BLaER1 (cell line): ENCODE measurements at regions not wholly inside any gene's neighbourhood (a gene's known extent, or its start where the extent isn't known, plus 50 kb on each side); places are given as distances from the start of the nearest gene placed in this dataset.
A peak's percentile ranks its signal among the peaks of the same experiment; 100 is the strongest.
"Not testable (repeated sequence)": the region's sequence is repeated elsewhere in the genome, so short reads cannot be mapped to it uniquely, and the experiment has no call there.

Source experiments
- H3K27ac ChIP-seq: shearing (Covaris generic); formaldehyde crosslinking; 2 replicates; pipeline ENCODE4 v1.8.1; 2022
- H3K27me3 ChIP-seq: shearing (Covaris generic); formaldehyde crosslinking; 2 replicates; pipeline ENCODE4 v1.8.1; 2022
- H3K36me3 ChIP-seq: shearing (Covaris generic); formaldehyde crosslinking; 2 replicates; pipeline ENCODE4 v1.8.1; 2022
- H3K4me1 ChIP-seq: shearing (Covaris generic); formaldehyde crosslinking; 2 replicates; pipeline ENCODE4 v1.8.1; 2022
- H3K4me2 ChIP-seq: shearing (Covaris generic); formaldehyde crosslinking; 2 replicates; pipeline ENCODE4 v1.8.1; 2022
- H3K4me3 ChIP-seq: shearing (Covaris generic); formaldehyde crosslinking; 2 replicates; pipeline ENCODE4 v1.8.1; 2022
- H3K9ac ChIP-seq: shearing (Covaris generic); formaldehyde crosslinking; 2 replicates; pipeline ENCODE4 v1.8.1; 2022
- H3K9me3 ChIP-seq: shearing (Covaris generic); formaldehyde crosslinking; 2 replicates; pipeline ENCODE4 v1.8.1; 2022
- H4K20me1 ChIP-seq: shearing (Covaris generic); formaldehyde crosslinking; 2 replicates; pipeline ENCODE4 v1.8.1; 2022
- Cebpa-rat ChIP-seq: shearing (Covaris generic); IDR thresholded peaks from 2 replicates; pipeline ENCODE4 v1.8.1; 2022

GRCh38 chr2:176780348-176780747 lies 432.2 kb upstream of the HNRNPA3 start:
- Histone ChIP-seq H3K4me2 (no peak overlapping the region), H4K20me1 (no peaks in the 10 kb centered on the region), H3K27ac (no peak overlapping the region), H3K9me3 (peaks cover 16% of the 10 kb centered on the region), H3K9ac (no peak overlapping the region), H3K27me3 (no peaks in the 10 kb centered on the region), H3K36me3 (no peaks in the 10 kb centered on the region), H3K4me1 (peaks cover 7% of the 10 kb centered on the region), H3K4me3 (no peak overlapping the region)
- no peak for TF ChIP-seq Cebpa-rat

- Histone ChIP-seq H4K20me1 (no peaks in the 10 kb centered on the region), H3K9ac (no peak overlapping the region), H3K36me3 (no peaks in the 10 kb centered on the region), H3K27me3 (no peaks in the 10 kb centered on the region), H3K4me1 (peaks cover 7% of the 10 kb centered on the region), H3K4me3 (no peak overlapping the region), H3K9me3 (peaks cover 16% of the 10 kb centered on the region), H3K27ac (no peak overlapping the region), H3K4me2 (peak overlapping the region; percentile 16)
- TF ChIP-seq Cebpa-rat: no peak
Measured at GRCh38 chr2:176781570-176782217, 430.9 kb upstream of the HNRNPA3 start.

DNA sequence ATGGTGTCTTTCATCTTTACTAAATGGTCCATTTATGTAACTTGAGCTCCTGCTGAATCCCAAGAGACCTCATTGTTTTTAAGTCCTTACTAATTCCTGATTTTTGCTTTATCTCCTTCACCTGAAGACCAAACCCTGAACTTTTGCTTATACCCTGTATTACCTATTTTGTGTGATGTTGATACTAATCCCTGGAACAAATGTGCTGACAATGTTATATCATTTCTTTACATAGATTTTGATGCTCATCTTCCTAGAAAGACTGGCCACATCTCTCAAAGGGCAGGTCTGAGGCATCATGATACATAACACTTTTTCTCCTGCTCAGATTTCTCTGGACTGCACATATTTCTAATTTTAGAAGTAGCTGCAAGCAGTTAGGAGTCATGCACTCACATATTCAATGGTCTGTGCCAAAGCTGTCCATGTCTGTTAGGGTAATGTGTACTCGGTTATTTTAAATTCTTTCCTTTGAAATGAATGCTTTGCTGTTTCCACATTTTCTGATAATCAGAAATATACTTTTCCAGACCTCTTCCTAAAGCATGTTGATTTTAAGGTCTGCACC lies 427.9 kb upstream of the HNRNPA3 start:
- Histone ChIP-seq H3K4me3 (no peak overlapping the region), H3K36me3 (no peaks in the 10 kb centered on the region), H3K27me3 (no peaks in the 10 kb centered on the region), H3K9ac (no peak overlapping the region), H3K27ac (no peak overlapping the region), H3K4me1 (peaks cover 7% of the 10 kb centered on the region), H3K9me3 (peaks cover 16% of the 10 kb centered on the region), H3K4me2 (no peak overlapping the region), H4K20me1 (no peaks in the 10 kb centered on the region)
- no peak for TF ChIP-seq Cebpa-rat

DNA sequence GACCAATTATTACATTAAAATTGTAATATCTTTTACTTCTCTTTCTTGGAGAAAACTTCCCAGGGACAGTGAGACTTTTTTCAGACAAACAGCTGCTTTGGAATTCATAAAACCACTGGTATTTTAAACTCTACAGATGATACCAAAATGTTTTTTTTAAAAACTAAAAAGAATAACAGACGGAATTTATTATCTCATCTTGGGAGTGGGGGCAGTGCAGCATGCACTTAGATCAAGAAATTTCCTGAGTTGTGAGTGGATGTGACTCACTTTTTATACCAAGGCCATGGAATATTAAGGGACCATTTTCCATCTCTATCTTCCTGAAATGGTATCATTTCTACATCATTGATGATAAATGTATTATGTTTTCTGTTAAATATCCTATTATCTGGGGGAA lies 422.8 kb upstream of the HNRNPA3 start:
- TF ChIP-seq Cebpa-rat: no peak
- no peaks in the 10 kb centered on the region for H3K27me3 ChIP-seq
- H3K9me3 ChIP-seq: no peaks in the 10 kb centered on the region
- no peak overlapping the region for H3K9ac ChIP-seq
- H3K4me3 ChIP-seq: no peak overlapping the region
- no peaks in the 10 kb centered on the region for H3K4me1 ChIP-seq
- H3K36me3 ChIP-seq: no peaks in the 10 kb centered on the region
- no peaks in the 10 kb centered on the region for H4K20me1 ChIP-seq
- no peak overlapping the region for H3K4me2 ChIP-seq
- no peak overlapping the region for H3K27ac ChIP-seq

DNA sequence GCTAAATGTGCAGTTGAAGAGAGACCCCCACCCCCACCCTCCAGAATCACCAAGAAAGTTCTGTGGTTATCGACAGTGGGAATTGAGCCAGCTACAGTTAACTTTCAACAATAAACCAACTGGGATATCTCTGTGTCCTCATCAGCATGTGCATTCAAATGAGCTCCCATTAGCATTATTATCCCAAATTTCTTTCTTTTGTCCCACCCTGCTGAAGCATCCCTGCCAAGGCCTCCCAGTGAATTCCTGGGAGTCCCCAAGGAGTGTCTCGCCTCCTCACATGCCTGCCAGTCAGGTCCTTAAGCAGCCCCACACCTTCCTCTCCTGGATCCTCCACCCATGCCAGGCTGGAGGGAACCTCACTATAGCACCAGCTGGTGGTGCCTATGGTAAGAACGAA lies 422.1 kb upstream of the HNRNPA3 start:
- H3K4me1 ChIP-seq: no peaks in the 10 kb centered on the region
- no peak overlapping the region for H3K4me2 ChIP-seq
- no peaks in the 10 kb centered on the region for H3K36me3 ChIP-seq
- H3K27me3 ChIP-seq: no peaks in the 10 kb centered on the region
- no peak for TF ChIP-seq Cebpa-rat
- H3K4me3 ChIP-seq: no peak overlapping the region
- no peak overlapping the region for H3K9ac ChIP-seq
- no peaks in the 10 kb centered on the region for H4K20me1 ChIP-seq
- H3K9me3 ChIP-seq: no peaks in the 10 kb centered on the region
- H3K27ac ChIP-seq: no peak overlapping the region

DNA sequence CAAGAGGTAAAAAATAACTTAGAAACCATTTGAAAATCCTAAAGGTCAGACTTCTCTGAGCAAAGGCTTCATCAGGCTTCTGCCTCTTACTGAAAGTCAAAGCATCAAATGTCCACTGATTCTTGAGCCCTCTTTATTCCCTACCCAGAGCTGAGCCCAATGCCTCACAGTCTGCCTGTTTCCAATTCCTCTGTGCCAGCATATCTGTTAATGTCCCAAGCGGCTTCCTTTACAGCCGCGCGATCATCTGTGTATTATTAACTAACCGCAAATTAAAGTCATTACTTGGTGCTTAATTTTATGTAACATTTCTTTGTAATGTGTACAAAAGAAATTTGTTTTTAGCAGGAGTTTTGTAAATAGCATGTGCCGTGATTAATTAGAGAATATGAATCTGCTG lies 418.8 kb upstream of the HNRNPA3 start:
- H3K9me3 ChIP-seq: no peaks in the 10 kb centered on the region
- no peak for TF ChIP-seq Cebpa-rat
- no peak overlapping the region for H3K27ac ChIP-seq
- H4K20me1 ChIP-seq: no peaks in the 10 kb centered on the region
- H3K4me1 ChIP-seq: no peaks in the 10 kb centered on the region
- no peak overlapping the region for H3K9ac ChIP-seq
- H3K4me2 ChIP-seq: no peak overlapping the region
- H3K36me3 ChIP-seq: no peaks in the 10 kb centered on the region
- no peak overlapping the region for H3K4me3 ChIP-seq
- H3K27me3 ChIP-seq: no peaks in the 10 kb centered on the region

DNA sequence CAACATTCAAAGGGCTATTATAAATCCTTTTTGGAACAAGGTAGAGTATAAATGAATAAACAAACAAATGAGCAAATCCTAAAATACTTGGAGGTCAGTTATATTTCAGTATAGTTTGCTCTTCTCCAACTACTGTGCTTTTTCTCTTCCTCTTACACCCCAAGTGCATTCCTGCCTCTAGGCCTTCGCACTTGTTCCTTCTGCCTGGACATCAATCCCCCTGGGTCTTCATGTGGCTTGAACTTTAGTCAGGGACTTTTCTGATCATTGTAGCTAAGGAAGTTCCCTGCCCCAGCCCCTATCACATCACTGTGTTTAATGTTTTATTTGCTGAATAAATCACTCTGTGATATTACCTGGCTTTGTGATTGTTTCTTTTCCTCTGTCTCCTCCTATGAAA lies 418.2 kb upstream of the HNRNPA3 start:
- no peak overlapping the region for H3K4me2 ChIP-seq
- H3K4me1 ChIP-seq: no peaks in the 10 kb centered on the region
- H4K20me1 ChIP-seq: no peaks in the 10 kb centered on the region
- H3K36me3 ChIP-seq: no peaks in the 10 kb centered on the region
- no peak for TF ChIP-seq Cebpa-rat
- no peaks in the 10 kb centered on the region for H3K27me3 ChIP-seq
- H3K9me3 ChIP-seq: no peaks in the 10 kb centered on the region
- no peak overlapping the region for H3K27ac ChIP-seq
- H3K4me3 ChIP-seq: no peak overlapping the region
- no peak overlapping the region for H3K9ac ChIP-seq

GRCh38 chr2:176795823-176796222 lies 416.8 kb upstream of the HNRNPA3 start:
- Histone ChIP-seq H3K4me3 (no peak overlapping the region), H3K27ac (no peak overlapping the region), H3K4me2 (no peak overlapping the region), H3K9ac (no peak overlapping the region), H4K20me1 (no peaks in the 10 kb centered on the region), H3K4me1 (no peaks in the 10 kb centered on the region), H3K9me3 (no peaks in the 10 kb centered on the region), H3K27me3 (no peaks in the 10 kb centered on the region), H3K36me3 (no peaks in the 10 kb centered on the region)
- no peak for TF ChIP-seq Cebpa-rat

- H3K4me2 ChIP-seq, H3K4me1 ChIP-seq, H3K9ac ChIP-seq, H3K4me3 ChIP-seq, H3K9me3 ChIP-seq, H3K27ac ChIP-seq, H3K27me3 ChIP-seq, H3K36me3 ChIP-seq, H4K20me1 ChIP-seq: not testable (repeated sequence)
Measured at GRCh38 chr2:176796677-176797076, 415.9 kb upstream of the HNRNPA3 start.

DNA sequence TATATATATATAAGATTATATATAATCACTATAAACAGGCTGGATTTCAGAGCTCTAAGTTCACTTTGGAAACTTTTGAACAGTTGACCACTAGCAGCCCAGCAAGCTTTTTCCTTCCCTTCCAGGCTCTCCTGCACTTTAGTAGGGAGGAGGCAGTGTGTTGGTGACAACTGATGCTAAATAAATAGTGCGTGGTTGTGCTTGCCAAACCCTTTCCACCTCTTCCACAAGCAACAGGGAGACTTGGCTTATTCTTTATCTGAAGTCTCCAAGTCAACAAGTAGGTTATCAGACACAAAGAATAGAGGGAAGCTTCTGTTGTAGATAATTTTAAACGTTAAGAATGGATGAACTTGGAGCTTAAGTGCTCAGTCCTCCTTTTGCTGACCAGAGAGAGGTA lies 408.2 kb upstream of the HNRNPA3 start:
- no peak for TF ChIP-seq Cebpa-rat
- no peak overlapping the region for H3K4me3 ChIP-seq
- no peaks in the 10 kb centered on the region for H3K27me3 ChIP-seq
- H3K4me2 ChIP-seq: no peak overlapping the region
- no peak overlapping the region for H3K9ac ChIP-seq
- H4K20me1 ChIP-seq: no peaks in the 10 kb centered on the region
- no peaks in the 10 kb centered on the region for H3K9me3 ChIP-seq
- H3K27ac ChIP-seq: no peak overlapping the region
- H3K36me3 ChIP-seq: no peaks in the 10 kb centered on the region
- H3K4me1 ChIP-seq: no peaks in the 10 kb centered on the region

DNA sequence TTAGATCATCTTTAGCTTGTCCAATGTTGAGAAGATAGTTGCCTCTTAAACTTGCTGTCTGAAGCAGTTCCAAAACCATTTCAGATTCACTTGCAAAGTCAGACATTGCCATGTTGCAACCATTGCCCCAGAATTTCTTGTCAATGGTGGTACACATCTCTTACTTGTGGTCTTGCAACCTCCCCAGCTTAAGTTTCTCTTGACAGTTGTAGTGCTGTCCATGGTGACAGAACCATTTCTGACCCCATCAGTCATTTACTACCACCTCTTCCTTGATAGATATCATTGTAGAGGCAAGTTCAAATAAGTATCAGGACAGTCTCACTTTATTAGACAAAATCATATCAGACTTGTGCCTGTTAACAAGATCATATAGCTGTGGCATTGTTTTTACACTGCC lies 407.2 kb upstream of the HNRNPA3 start:
- no peak for TF ChIP-seq Cebpa-rat
- H3K4me1 ChIP-seq: no peaks in the 10 kb centered on the region
- H3K9ac ChIP-seq: no peak overlapping the region
- H3K27me3 ChIP-seq: no peaks in the 10 kb centered on the region
- H3K9me3 ChIP-seq: no peaks in the 10 kb centered on the region
- no peaks in the 10 kb centered on the region for H3K36me3 ChIP-seq
- H3K4me2 ChIP-seq: no peak overlapping the region
- no peak overlapping the region for H3K27ac ChIP-seq
- no peaks in the 10 kb centered on the region for H4K20me1 ChIP-seq
- no peak overlapping the region for H3K4me3 ChIP-seq
